ENCODE measurements at regions not wholly inside any gene's neighbourhood (a gene's known extent, or its start where the extent isn't known, plus 50 kb on each side); places are given as distances from the start of the nearest gene placed in this dataset.
"Not testable (repeated sequence)": the region's sequence is repeated elsewhere in the genome, so short reads cannot be mapped to it uniquely, and the experiment has no call there.

DNA sequence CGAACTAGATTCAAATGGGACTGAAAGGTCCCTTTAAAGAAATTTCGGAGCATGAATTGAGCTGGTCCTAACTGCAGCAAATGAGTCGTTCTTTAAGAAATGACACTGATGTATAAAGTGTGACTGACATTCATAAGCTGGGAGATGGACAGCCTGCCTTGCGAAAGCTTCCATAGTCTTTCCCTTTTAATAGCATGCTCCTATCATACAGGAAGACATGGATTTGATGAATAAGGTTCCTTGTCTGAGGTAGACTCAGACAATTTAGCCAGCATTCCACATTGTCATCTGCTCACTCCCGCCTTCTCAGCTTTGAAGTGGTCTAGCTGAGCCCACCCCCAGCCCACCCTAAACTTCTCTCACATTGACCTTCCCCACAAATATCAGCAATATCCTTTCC lies 264.9 kb downstream of the TSN start:
- no peak for DNase-seq (ENCODE audit: low spot score)

DNA sequence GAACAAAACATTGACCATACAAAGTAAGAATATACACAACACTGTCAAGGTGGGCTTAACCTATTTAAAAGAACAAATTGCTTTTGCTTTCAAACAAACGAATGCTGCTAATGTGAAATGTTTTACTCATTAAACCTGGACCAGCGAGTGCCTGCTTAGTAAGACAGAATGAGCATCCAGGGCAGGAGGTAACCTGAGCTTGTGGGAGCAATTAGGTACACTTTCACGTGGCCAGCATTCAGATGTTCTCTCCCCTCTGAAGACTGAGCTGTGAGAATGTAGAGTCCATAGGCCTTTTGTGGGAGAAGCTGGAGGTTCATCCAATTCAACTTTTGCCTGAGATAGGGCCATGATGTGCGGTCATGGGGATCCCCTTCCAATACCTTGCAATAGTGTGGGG lies 266.5 kb downstream of the TSN start:
- DNase-seq (ENCODE audit: low spot score): no peak

DNA sequence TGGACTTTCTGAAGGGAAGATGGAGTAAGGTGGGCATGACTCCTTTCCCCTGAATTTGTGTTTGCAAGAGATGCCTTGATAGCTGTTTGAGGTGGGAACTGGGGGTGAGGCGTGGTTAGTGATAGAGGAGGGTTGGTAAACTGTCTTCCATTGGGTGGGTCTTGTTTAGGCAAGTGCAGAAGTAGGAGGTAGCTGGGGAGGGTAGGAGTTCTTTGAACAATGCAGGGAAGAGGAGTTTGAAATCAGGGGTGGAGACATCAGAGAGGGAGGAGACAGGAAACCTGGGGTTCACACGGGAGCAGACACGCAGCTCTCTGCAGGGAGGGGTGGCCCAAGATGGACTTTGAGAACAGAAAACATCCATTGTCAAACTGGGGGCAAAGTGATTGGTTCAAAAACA lies 267.1 kb downstream of the TSN start:
- no peak for DNase-seq (ENCODE audit: low spot score)

DNA sequence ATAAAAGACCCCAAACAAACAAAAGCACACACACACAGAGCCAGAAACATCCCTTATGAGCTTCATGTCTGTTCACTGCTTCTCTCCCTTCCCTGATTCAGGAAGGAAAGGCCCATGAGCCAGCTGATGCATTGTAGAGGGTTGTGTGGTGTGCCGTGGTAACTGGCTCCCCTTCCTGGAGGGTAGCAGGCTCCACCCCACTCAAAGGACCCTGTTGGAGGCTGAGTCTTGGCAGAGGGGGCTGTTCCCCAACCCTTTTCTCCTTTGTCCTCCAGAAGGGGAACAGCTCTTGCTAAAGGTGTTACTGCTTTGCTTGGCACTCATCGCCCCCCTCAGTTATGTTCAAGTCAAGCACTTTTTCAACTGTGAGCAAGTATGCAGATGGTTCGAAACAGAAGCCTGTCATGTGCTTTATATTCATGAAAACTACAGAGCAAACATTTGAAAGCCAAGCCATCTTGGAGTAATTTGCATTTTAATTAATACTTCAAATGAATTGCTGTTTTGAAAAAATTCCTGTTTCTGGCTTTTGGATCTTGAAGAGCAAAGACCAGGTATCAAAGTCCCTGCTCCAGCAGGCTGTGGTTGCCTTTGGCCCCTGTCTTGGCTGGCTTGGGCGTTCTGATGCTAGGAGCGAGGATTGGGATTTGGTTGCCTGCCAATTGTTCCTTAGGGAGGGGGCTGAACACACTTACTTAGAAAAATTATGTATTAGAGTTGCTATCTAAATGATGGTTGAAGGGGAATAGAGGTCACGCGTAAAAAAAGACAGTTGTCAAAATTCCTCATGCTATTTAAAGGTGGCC lies 267.8 kb downstream of the TSN start:
- DNase-seq (ENCODE audit: low spot score): no peak

DNA sequence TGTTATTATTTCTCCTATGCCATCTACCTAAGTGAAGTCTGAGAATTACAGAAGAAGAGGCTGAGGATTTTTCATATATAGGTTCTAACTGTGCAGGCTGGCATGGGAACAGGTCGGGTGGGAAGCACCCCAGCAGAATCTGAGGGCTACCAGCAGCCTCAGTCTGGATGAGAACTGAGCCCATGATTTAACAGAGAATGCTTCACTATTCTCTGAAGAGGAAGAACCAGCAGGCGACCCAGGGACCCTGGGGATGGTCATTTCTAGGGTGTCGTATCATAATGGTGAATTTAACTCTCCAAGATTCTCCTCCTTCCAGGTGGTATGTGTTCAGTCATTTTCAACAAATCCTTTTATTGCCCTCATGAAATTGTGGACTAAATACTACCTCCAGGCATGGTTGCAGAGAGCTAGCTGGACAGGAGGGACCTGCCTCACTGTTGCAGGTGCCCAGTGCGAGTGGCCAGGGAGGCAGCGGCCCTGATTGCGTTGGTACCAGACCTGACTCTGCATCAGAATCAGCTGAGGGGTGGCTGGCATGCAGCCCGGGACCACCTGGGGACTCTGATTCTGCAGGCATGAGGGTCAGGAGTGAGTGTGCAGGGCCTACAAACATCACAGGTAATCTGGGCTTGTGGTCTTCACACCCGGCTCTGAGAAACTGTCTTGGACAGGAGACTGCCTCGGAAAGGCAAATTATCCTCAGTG lies 272.2 kb downstream of the TSN start:
- DNase-seq (ENCODE audit: low spot score): no peak

DNA sequence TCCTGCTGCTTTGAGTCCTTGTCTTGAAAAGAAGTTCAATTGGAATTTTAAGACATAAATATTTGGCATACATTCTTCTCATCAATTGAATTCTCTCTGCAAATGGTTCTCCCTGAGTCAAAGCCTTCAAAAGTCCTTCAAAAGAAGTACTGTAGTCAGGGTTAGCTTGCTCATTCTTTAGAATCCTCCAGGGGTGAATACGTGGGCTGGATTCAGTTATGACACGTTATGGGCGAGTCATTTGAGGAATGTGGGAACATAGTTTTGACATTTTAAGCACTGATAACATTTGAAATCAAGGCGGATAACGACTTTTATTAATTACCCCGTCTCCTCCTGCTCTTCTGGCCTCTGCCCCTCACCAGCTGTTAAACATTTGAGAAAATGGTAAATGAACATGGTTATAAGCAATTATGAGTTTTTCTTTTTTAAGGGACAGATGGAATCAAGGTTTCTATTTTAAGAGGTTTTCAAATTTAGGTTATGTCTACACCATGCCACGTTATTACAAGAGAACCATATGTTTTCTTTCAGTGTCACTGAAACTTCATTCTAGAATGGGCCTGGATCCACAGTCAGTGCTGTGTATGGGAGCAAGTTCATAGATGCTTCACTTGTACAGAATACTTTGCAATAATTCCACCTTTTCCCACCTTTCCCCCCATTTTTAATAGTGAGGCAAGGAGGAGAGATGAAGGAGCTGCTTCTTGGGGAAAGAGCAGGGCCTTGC lies 273.1 kb downstream of the TSN start:
- DNase-seq (ENCODE audit: low spot score): no peak

DNA sequence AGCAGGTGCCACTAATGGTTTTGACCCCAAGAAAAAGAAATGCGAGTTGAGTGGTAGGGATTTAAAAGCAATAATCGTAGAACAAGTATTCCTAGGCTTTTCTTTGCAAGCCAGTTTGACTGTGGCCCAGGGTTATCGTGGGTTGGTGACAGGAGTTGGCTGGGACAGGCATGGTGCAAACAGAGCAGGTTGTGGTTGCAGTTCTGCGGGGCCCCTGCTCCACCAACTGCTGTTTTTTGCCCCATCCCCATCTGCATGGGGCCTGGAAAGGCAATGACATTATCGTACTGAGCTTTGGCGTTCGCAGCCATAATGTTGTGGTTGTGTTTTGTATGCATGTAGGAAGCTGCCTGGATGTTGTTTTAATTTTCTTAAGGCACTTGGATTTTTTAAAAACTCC lies 274.0 kb downstream of the TSN start:
- no peak for DNase-seq (ENCODE audit: low spot score)

DNA sequence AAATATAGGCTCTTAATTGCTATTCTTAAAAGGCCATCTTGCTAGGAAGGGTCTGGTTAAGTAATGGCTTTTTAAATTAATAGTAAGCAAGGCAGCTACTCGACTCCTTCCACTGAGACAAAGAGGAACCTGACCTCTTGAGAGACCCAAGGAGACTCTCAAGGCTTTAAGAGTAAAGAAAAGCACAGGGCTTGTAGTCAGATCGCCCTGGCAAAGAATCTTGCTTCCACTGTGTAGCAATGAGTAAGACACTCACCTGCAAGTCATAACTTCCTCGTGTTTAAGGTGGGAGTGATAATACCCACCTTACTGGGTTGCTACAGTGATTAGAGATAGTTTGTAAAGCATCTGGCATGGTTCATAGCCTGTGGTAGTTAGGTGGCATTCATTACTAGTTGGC lies 274.5 kb downstream of the TSN start:
- no peak for DNase-seq (ENCODE audit: low spot score)

DNA sequence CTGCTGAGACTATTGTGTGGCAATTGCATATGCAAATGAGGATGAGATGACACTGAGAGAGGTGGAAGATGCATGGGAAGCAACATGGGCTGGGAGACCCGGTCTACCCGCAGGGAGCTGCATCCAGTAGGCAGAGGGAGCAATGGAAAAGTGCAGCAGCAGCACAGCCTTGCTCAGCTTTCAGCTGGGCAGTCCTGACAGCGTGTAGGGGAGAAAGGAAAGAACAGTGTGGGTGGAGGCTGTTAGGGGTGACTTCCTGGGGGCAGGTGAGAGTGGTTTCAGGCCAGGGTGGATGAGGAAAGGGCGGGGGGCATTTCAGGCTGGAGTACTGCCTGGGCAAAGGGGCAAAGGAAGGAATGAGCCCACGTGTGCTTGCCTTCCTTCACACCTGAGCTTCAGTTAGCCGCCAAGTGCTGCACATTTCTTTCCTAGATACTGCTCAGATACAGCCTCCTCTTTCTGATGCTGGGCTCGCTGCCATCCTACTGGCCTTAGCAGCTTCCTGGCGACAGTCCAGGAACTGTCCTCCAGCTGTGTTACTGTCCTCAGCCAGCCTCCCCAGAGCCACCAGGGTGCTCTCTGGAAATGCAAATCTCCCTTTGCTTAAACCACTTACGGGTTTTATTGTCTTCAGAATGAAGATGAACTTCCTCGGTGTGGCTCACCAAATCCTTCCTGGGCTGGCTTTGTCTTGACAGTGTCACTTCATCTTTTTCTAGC lies 276.3 kb downstream of the TSN start:
- DNase-seq (ENCODE audit: low spot score): no peak

DNA sequence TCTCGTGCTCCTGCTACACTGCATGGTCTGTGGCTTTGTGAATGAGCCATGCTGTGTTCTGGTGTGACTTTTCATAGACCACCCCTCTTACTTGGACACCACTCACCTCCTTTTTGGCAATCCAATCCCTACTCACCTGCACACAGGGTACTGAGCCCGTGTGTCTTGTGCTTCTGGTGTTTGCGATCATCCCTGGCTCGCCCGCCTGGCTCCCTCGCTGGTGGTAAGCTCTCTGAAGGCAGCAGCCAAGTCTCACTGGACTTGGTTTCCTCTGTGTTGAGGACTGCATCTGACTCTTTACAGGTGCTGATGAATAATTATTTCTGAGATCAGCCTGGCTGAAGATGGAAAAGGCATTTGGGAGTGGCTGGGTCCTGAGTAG lies 276.8 kb downstream of the TSN start:
- DNase-seq (ENCODE audit: low spot score): no peak

DNA sequence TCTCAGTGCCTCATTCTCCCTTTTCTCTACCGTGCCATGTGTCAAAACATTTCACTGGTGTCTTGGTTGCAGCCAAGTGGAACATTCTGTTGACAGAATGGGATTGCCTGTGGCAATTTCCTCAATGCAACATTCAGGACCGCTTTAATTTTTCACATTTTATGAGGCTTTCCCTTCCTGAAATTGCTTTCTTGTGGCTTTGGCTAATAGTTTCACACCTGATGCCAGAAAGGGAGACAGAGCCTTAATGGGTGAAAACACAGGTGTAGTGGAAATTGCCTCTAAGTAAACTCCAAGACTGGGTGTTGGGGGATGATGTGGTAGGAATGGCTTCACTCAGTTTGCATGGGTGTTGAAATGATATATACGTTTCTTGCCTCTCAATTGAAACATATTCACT lies 278.3 kb downstream of the TSN start:
- DNase-seq (ENCODE audit: low spot score): no peak

DNA sequence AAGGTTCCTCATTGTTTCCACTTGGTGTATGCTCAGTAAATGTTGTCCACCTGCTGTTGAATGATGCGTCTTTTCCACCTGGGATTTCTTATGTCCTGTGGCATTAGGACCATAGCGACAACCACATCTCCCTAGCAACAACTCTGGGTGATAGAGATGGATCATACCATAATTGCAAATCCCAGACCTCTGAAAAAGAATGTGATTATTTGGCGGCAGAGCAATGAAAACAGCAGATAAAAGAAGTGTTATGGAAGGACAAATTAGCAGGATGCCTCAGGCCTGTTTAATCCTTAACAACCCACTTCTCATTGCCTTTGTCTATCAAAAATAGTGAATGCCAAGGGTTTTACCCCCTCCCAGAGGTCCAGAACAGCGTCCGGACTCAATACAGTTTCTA lies 278.9 kb downstream of the TSN start:
- DNase-seq (ENCODE audit: low spot score): no peak

DNA sequence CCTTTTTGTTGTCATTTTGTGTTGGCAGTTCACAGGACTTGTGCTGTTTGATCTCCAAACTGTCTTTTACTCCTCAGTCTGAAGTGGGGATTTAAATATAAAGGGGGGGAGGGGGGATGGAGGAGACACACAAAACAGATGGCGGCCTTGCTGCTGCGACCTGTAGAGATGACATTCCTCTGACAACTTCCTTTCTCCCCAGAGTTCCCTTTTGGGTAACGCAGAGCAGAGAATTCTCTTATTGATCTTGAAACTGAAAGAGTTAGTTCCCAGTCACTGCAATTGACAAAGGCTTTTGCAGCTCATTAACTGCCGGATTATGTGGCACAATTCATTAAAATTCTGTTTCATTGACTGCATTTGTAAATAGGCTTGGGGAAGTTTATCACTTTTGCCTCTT lies 279.3 kb downstream of the TSN start:
- DNase-seq (ENCODE audit: low spot score): no peak

DNA sequence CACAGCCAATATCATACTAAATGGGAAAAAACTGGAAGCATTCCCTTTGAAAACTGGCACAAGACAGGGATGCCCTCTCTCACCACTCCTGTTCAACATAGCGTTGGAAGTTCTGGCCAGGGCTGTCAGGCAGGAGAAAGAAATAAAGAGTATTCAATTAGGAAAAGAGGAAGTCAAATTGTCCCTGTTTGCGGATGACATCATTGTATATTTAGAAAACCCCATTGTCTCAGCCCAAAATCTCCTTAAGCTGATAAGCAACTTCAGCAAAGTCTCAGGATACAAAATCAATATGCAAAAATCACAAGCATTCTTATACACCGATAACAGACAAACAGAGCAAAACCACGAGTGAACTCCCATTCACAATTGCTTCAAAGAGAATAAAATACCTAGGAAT lies 283.4 kb downstream of the TSN start:
- not testable (repeated sequence) for DNase-seq (ENCODE audit: low spot score)

DNA sequence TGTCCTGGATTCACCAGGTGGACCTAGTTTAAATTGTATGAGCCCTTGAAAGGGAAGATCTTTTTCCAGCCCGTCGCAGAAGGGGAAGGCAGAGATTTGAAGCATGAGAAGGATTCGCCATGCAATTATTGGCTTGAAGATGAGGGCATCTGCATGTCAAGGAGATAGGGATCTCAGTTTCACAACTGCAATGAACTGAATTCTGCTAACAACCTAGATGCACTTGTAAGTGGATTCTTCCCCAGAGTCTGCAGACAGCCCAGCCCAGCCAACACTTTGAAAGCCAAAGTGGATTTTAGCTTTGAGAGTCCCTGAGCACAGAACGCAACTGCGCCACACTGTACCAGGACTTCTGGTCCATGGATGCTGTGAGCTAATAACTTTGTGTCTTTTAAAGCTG lies 286.0 kb downstream of the TSN start:
- DNase-seq (ENCODE audit: low spot score): no peak

DNA sequence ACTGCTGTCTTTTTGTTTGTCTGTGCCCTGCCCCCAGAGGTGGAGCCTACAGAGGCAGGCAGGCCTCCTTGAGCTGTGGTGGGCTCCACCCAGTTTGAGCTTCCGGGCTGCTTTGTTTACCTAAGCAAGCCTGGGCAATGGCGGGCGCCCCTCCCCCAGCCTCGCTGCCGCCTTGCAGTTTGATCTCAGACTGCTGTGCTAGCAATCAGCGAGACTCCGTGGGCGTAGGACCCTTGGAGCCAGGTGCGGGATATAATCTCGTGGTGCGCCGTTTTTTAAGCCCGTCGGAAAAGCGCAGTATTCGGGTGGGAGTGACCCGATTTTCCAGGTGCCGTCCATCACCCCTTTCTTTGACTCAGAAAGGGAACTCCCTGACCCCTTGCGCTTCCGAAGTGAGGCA lies 296.2 kb downstream of the TSN start:
- not testable (repeated sequence) for DNase-seq (ENCODE audit: low spot score)

DNA sequence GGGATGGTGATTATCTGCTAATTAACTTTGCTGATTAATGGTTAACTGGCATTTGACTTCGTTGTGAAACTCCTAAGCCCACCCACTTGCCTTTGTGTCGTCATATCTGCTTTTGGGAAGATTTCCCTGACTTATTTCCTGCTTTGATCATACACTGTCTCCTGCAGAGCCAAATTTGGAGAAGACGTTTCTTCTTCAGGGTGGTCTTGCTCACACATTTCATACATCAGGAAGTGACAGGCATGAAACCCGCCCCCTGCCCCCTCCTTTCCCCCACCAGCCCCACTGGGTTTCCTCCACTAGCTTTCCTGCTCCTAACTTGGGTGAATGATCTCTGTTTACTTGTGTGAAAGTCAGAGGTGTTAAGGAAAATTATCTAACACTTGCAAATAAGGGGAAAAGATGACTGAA lies 300.1 kb downstream of the TSN start:
- no peak for DNase-seq (ENCODE audit: low spot score)

DNA sequence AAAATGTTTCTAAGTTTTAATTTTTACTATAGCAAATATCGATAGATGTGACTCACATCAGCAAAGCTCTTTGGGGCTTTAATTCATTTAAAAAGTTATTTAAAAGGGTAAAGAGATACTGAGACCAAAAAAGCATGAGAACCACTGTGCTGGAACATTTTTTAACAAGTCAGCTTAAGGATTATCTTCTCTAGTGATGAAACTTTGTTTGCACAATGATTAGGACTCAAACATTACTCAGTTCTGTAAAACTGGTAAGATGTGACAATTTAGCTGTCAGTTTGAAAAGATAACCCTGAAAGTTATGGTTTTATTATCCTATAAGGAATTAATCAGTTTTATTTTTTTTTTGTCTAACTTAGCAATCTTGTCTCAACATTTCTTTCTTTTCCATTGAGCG lies 301.4 kb downstream of the TSN start:
- DNase-seq (ENCODE audit: low spot score): no peak

DNA sequence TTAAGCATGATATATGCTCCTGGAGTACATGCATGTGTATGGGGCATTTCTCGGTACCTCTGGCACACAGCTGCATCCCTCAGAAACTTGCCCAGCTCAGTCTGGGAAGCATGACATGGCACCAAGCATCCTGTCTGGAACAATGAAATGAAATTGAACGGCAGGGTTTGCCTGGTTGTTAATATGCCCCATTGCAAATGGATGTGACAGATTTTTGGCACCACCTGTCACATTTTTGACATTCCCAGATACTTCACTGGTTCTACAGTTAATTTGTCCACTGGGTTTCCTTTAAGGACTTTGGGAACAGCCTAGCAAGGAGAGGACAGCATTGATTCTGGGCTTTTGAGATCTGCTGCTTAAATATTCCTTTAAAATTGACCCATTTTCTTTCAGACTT lies 305.8 kb downstream of the TSN start:
- no peak for DNase-seq (ENCODE audit: low spot score)

DNA sequence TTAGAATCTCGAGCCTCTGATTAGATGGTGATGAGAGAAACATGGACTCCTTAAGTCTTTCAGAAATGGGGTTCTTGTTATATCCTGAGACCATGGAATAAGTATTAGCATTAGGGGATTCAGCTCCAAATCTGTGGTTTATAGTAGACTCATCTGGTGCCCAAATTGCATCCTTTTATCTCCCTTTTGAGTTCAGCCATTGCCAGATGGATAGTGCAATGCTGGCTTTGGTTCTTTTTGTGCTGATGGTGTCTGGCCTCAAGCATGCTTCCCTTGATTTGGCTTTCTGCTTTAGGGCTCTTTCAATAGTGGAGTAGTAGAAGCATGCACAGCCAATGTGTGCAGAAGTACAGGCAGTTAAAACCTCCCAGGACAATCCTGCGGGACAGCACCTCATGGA lies 306.4 kb downstream of the TSN start:
- no peak for DNase-seq (ENCODE audit: low spot score)

DNA sequence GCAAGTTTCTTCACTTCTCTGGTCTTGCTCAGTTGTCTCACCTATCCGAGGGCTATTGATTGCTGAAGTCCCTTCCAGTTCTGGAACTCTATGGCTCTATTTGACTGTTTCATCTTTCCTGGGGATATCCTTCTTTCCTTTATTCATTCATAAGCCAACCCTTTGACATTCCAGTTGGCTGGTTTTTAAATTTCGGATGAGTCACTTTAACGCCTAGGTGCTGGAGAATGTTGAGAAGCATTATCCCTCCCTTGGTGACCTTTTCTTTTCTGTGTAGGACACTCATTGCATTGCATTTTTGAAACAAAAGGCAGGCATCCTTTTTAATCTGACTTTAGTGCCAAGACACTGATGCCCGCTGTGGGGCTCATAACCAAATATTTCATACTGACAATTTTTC lies 307.1 kb downstream of the TSN start:
- DNase-seq (ENCODE audit: low spot score): no peak

DNA sequence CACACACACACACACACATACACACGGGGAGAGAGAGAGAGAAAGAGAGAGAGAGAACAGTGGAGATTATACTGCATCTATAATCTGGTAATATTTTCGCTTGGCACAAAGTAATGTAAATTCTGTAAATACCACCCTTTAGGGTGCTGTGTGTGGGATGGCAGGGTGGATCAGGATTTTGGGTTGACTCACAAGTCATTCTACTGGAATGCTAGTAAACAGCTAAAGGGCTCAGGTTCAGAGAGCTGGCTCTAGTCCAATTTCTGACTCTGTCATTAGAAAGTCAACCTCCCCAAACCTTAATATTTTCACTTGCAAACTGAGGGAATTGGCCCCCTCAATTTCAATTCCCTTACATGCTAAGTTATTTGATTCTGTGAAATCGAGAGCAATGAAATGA lies 308.3 kb downstream of the TSN start:
- no peak for DNase-seq (ENCODE audit: low spot score)
